ENCODE measurements at regions not wholly inside any gene's neighbourhood (a gene's known extent, or its start where the extent isn't known, plus 50 kb on each side); places are given as distances from the start of the nearest gene placed in this dataset.

DNA sequence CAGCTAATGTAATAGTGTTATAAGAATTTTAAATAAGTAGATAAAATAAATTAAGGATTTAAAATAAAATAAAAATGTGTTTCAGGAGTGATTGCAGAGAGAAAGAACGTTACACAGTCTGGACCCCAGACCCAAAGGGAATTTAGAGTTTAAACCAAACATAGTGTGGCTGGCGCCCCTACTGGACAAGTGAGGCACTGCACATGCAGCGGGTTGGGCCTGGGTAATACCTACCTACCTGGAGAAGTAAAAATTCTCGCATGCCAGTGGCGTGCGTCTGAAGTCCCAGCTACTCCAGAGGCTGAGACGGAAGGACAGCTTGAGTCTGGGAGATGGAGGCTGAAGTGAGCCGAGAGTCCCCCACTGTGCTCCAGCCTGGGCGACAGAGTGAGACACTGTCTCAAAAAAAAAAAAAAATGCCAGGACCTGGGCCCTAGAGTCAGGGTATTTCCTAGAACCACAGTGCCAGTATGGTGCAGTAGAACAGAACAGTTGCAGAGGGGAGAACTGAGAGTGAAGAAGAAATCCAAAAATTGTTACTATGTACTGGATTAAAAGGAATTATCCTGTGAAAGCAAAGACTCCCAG lies 71.4 kb upstream of the TCF21 start:
- Histone ChIP-seq H3K36me3 (ENCODE audit: control insufficient read depth in 4 of 4, insufficient read depth in 4 of 4, low read length in 4 of 4) (no peaks in the 10 kb centered on the region), H3K4me1 (ENCODE audit: control insufficient read depth in 5 of 5, insufficient read depth in 5 of 5, low read length in 5 of 5) (peaks cover 0 to 35% (median 11%) of the 10 kb centered on the region in 5 donors), H3K27me3 (ENCODE audit: control insufficient read depth in 3 of 3, insufficient read depth in 3 of 3, low read length in 2 of 3) (no peaks in the 10 kb centered on the region), H3K27ac (ENCODE audit: low read depth in 1 of 2, low read length in 1 of 2) (no peak overlapping the region), H3K9me3 (ENCODE audit: control insufficient read depth in 4 of 4, insufficient read depth in 3 of 4, low read length in 3 of 4) (no peaks in the 10 kb centered on the region), H3K9ac (ENCODE audit: insufficient read depth in 1 of 2, low read length in 2 of 2) (no peak overlapping the region), H3K4me3 (no peak overlapping the region)
- TF ChIP-seq, protein P1, sequence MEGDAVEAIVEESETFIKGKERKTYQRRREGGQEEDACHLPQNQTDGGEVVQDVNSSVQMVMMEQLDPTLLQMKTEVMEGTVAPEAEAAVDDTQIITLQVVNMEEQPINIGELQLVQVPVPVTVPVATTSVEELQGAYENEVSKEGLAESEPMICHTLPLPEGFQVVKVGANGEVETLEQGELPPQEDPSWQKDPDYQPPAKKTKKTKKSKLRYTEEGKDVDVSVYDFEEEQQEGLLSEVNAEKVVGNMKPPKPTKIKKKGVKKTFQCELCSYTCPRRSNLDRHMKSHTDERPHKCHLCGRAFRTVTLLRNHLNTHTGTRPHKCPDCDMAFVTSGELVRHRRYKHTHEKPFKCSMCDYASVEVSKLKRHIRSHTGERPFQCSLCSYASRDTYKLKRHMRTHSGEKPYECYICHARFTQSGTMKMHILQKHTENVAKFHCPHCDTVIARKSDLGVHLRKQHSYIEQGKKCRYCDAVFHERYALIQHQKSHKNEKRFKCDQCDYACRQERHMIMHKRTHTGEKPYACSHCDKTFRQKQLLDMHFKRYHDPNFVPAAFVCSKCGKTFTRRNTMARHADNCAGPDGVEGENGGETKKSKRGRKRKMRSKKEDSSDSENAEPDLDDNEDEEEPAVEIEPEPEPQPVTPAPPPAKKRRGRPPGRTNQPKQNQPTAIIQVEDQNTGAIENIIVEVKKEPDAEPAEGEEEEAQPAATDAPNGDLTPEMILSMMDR (IDR thresholded peaks at IDR 0.05; ENCODE audit: control extremely low read depth, extremely low read depth) = no peak
- 80 to 81% methylated on average over 9 of the region's 9 CpGs for WGBS, 2 donors
- DNase-seq (no peak), ATAC-seq (ENCODE audit: insufficient read depth, low FRiP score) (no peak)

- no peak for DNase-seq
- H3K9me3 ChIP-seq (ENCODE audit: control insufficient read depth in 4 of 4, insufficient read depth in 3 of 4, low read length in 3 of 4) = no peaks in the 10 kb centered on the region
- H3K27ac ChIP-seq (ENCODE audit: low read depth in 1 of 2, low read length in 1 of 2) = no peak overlapping the region
- TF ChIP-seq, protein P1 (IDR thresholded peaks at IDR 0.05; ENCODE audit: control extremely low read depth, extremely low read depth) = no peak
- H3K27me3 ChIP-seq (ENCODE audit: control insufficient read depth in 3 of 3, insufficient read depth in 3 of 3, low read length in 2 of 3) = no peaks in the 10 kb centered on the region
- H3K4me3 ChIP-seq = no peak overlapping the region
- H3K9ac ChIP-seq (ENCODE audit: insufficient read depth in 1 of 2, low read length in 2 of 2) = no peak overlapping the region
- peaks cover 0 to 35% (median 11%) of the 10 kb centered on the region in 5 donors for H3K4me1 ChIP-seq (ENCODE audit: control insufficient read depth in 5 of 5, insufficient read depth in 5 of 5, low read length in 5 of 5)
- 83 to 86% methylated on average over 6 of the region's 6 CpGs for WGBS, 2 donors
- no peaks in the 10 kb centered on the region for H3K36me3 ChIP-seq (ENCODE audit: control insufficient read depth in 4 of 4, insufficient read depth in 4 of 4, low read length in 4 of 4)
- no peak for ATAC-seq (ENCODE audit: insufficient read depth, low FRiP score)
Observed at GRCh38 chr6:133818320-133818719, 70.6 kb upstream of the TCF21 start.

DNA sequence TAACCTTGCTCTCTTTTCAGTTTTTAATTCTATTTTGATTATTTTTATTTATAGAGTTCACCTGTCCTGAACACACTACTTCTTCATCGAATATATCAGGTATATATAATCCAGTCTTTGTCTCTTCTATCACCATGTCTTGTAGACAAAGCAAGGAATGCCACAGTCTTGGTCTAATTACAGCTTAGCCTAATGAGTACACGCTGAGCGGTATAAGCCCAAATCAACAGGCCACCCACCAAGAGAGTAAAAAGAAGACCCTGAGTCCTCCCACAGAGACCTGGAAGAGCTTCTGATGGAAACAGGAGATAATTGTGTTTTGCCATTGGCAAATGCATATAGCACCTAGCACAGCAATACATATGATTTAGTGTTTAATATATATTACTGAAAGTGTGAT lies 68.7 kb upstream of the TCF21 start:
- Histone ChIP-seq H3K4me3 (no peak overlapping the region), H3K4me1 (ENCODE audit: control insufficient read depth in 5 of 5, insufficient read depth in 5 of 5, low read length in 5 of 5) (peaks cover 0 to 17% (median 11%) of the 10 kb centered on the region in 5 donors), H3K27ac (ENCODE audit: low read depth in 1 of 2, low read length in 1 of 2) (no peak overlapping the region), H3K36me3 (ENCODE audit: control insufficient read depth in 4 of 4, insufficient read depth in 4 of 4, low read length in 4 of 4) (no peaks in the 10 kb centered on the region), H3K9me3 (ENCODE audit: control insufficient read depth in 4 of 4, insufficient read depth in 3 of 4, low read length in 3 of 4) (no peaks in the 10 kb centered on the region), H3K27me3 (ENCODE audit: control insufficient read depth in 3 of 3, insufficient read depth in 3 of 3, low read length in 2 of 3) (no peaks in the 10 kb centered on the region), H3K9ac (ENCODE audit: insufficient read depth in 1 of 2, low read length in 2 of 2) (no peak overlapping the region)
- DNase-seq (no peak), ATAC-seq (ENCODE audit: insufficient read depth, low FRiP score) (no peak)
- TF ChIP-seq, protein P1 (IDR thresholded peaks at IDR 0.05; ENCODE audit: control extremely low read depth, extremely low read depth) = no peak
- WGBS, 2 donors = 68 to 77% methylated on average over 3 of the region's 3 CpGs

GRCh38 chr6:133827766-133828165 lies 61.1 kb upstream of the TCF21 start:
- no peak overlapping the region for H3K4me3 ChIP-seq
- no peaks in the 10 kb centered on the region for H3K9me3 ChIP-seq (ENCODE audit: control insufficient read depth in 4 of 4, insufficient read depth in 3 of 4, low read length in 3 of 4)
- H3K36me3 ChIP-seq (ENCODE audit: control insufficient read depth in 4 of 4, insufficient read depth in 4 of 4, low read length in 4 of 4) = no peaks in the 10 kb centered on the region
- ATAC-seq (ENCODE audit: insufficient read depth, low FRiP score) (no peak), DNase-seq (no peak)
- H3K27me3 ChIP-seq (ENCODE audit: control insufficient read depth in 3 of 3, insufficient read depth in 3 of 3, low read length in 2 of 3) = peaks cover 0 to 4% (median 0%) of the 10 kb centered on the region in 3 donors
- H3K27ac ChIP-seq (ENCODE audit: low read depth in 1 of 2, low read length in 1 of 2) = no peak overlapping the region
- TF ChIP-seq, protein P1 (IDR thresholded peaks at IDR 0.05; ENCODE audit: control extremely low read depth, extremely low read depth) = no peak
- H3K4me1 ChIP-seq (ENCODE audit: control insufficient read depth in 5 of 5, insufficient read depth in 5 of 5, low read length in 5 of 5) = peaks cover 0 to 9% (median 0%) of the 10 kb centered on the region in 5 donors
- H3K9ac ChIP-seq (ENCODE audit: insufficient read depth in 1 of 2, low read length in 2 of 2) = no peak overlapping the region

Measured in lung (tissue), 11 donors.